Panc1 (cell line): ENCODE measurements at regions not wholly inside any gene's neighbourhood (a gene's known extent, or its start where the extent isn't known, plus 50 kb on each side); places are given as distances from the start of the nearest gene placed in this dataset.

Experiments used
- ATAC-seq: fragments of 200-7000 bp; cut with Tn5 transposase; 2 replicates; pipeline ENCODE4 v1.9.1; 2020; ENCODE audit warnings: mild to moderate bottlenecking, moderate library complexity
- BruUV-seq: library from RNA; stranded (reverse); fragments of 400-500 nt; replicated peaks from 2 replicates; lab custom pipeline; 2021; lab: Mats Ljungman, UMichigan
- CTCF ChIA-PET: fragments of 300-600 bp; sonication (Branson Sonifier 250); formaldehyde crosslinking; loops from one replicate; lab custom pipeline; 2022; ENCODE audit warnings: antibody characterized with exemption; lab: Charles Lee
- POLR2A ChIA-PET: fragments of 300-600 bp; sonication (Branson Sonifier 250); formaldehyde crosslinking; loops from one replicate; lab custom pipeline; 2022; ENCODE audit warnings: antibody characterized with exemption; lab: Charles Lee
- DNase-seq: peaks from one replicate; pipeline ENCODE4 v3.0.0-alpha.2; 2010; ENCODE audit warnings: low read depth, low spot score
- H3K27ac ChIP-seq: 2 replicates; pipeline ENCODE4 v1.5.1; 2011; ENCODE audit warnings: mild to moderate bottlenecking, low read length, inconsistent platforms
- H3K27me3 ChIP-seq: fragments of 200-500 bp; sonication (Bioruptor generic); 2 replicates; pipeline ENCODE4 v1.6.0; 2014; ENCODE audit warnings: low read length, inconsistent platforms; ENCODE audit not compliant: control insufficient read depth, insufficient read depth
- H3K36me3 ChIP-seq: fragments of 200-500 bp; sonication (Bioruptor generic); 2 replicates; pipeline ENCODE4 v1.5.1; 2014; ENCODE audit warnings: inconsistent platforms, mild to moderate bottlenecking, low read length, moderate library complexity; ENCODE audit not compliant: control insufficient read depth, insufficient read depth
- H3K4me1 ChIP-seq: 2 replicates; pipeline ENCODE4 v1.5.1; 2011; ENCODE audit warnings: inconsistent platforms, mild to moderate bottlenecking, low read length, moderate library complexity; ENCODE audit not compliant: control insufficient read depth, insufficient read depth
- H3K4me3 ChIP-seq, 2 experiments: 2 replicates each; pipeline ENCODE4 v1.5.1; 2011 to 2012; ENCODE audit warnings: low read depth in 2 of 2, low read length in 2 of 2, mild to moderate bottlenecking in 2 of 2, inconsistent platforms in 1 of 2, moderate library complexity in 1 of 2
- H3K9me3 ChIP-seq: fragments of 200-500 bp; sonication (Bioruptor generic); 2 replicates; pipeline ENCODE4 v1.5.1; 2014; ENCODE audit warnings: low read depth, mild to moderate bottlenecking, inconsistent platforms, low read length, moderate library complexity; ENCODE audit not compliant: control insufficient read depth, insufficient read depth
- CTCF ChIP-seq: fragments of 450-650 bp; IDR thresholded peaks from 2 replicates; pipeline ENCODE4 v1.5.1; 2017; ENCODE audit warnings: mild to moderate bottlenecking
- SIN3A ChIP-seq: IDR thresholded peaks from 2 replicates; pipeline ENCODE4 v1.6.1; 2012; ENCODE audit warnings: low read depth, mild to moderate bottlenecking, low read length, moderate library complexity, borderline replicate concordance; ENCODE audit not compliant: insufficient read depth
- TCF7L2 ChIP-seq: IDR thresholded peaks from 2 replicates; pipeline ENCODE4 v1.6.1; 2011; ENCODE audit warnings: mild to moderate bottlenecking, low read depth, low read length, inconsistent platforms
- in situ Hi-C: cut with HindIII; loops from 2 replicates; pipeline ENCODE4 v1.10.0; 2016; ENCODE audit warnings: low sequenced_read_pairs, low pct_unique_long_range_greater_than_20kb
- intact Hi-C: fragments of 100-400 bp; cut with micrococcal nuclease; formaldehyde crosslinking; loops from one replicate; pipeline ENCODE4 v1.10.0; 2022; ENCODE audit not compliant: unreplicated experiment
- TF ChIP-seq, protein P1 (sequence below), 2 experiments: IDR thresholded peaks; 2 replicates each; pipeline ENCODE4 v1.6.1; 2011 to 2012; ENCODE audit warnings: low read depth in 2 of 2, control low read depth in 1 of 2, low read length in 1 of 2, mild to moderate bottlenecking in 1 of 2, moderate library complexity in 1 of 2; ENCODE audit not compliant: insufficient read depth in 1 of 2

DNA sequence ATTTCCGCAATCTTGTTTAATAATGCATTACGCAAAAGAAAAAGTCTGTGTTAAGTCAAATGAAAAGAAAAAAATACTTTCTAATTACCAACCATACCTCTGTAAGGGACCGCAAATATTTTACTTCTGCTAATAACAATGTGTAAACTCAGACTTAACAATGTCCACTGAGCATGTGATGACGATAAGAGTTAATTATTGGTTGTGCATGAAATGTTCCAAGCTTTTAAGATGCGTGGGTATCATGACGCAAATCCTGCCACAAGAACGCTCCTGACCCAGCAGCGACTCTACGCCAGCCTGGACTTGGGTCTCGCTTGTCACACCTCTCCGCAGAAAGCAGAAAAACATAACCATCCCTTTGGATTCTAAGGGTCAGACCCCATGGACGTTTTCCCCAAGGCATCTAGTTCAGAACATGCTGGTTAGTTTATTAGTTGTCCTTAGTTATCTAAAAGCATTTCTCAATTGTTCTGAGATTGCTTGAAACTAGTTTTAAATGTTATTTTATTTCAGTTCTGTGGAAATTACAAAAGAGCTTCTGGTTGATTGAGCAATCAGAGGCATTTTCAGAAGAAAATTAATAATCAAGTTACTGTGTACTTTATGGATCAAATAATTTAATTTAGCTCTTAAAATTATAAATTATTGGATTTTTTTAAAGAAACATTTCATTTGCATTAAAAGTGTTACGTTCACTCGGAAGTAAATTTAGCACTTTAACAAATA, 779.9 kb upstream of the ARGLU1 start:
- CTCF ChIA-PET, result no interaction called here
- no peak for ATAC-seq
- no peak overlapping the region for H3K27ac ChIP-seq
- no peak for DNase-seq
- in situ Hi-C loops, result no loop called here
- TF ChIP-seq TCF7L2, result no peak
- TF ChIP-seq, protein P1, sequence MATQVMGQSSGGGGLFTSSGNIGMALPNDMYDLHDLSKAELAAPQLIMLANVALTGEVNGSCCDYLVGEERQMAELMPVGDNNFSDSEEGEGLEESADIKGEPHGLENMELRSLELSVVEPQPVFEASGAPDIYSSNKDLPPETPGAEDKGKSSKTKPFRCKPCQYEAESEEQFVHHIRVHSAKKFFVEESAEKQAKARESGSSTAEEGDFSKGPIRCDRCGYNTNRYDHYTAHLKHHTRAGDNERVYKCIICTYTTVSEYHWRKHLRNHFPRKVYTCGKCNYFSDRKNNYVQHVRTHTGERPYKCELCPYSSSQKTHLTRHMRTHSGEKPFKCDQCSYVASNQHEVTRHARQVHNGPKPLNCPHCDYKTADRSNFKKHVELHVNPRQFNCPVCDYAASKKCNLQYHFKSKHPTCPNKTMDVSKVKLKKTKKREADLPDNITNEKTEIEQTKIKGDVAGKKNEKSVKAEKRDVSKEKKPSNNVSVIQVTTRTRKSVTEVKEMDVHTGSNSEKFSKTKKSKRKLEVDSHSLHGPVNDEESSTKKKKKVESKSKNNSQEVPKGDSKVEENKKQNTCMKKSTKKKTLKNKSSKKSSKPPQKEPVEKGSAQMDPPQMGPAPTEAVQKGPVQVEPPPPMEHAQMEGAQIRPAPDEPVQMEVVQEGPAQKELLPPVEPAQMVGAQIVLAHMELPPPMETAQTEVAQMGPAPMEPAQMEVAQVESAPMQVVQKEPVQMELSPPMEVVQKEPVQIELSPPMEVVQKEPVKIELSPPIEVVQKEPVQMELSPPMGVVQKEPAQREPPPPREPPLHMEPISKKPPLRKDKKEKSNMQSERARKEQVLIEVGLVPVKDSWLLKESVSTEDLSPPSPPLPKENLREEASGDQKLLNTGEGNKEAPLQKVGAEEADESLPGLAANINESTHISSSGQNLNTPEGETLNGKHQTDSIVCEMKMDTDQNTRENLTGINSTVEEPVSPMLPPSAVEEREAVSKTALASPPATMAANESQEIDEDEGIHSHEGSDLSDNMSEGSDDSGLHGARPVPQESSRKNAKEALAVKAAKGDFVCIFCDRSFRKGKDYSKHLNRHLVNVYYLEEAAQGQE (IDR thresholded peaks at IDR 0.05; ENCODE audit: insufficient read depth in 1 of 2, low read depth in 2 of 2, low read length in 1 of 2), result no peak
- TF ChIP-seq CTCF, result no peak
- H3K27me3 ChIP-seq, result no peaks in the 10 kb centered on the region
- H3K36me3 ChIP-seq, result no peaks in the 10 kb centered on the region
- POLR2A ChIA-PET, result no interaction called here
- H3K4me3 ChIP-seq, result no peak overlapping the region
- BruUV-seq, result no TSS peak
- no peaks in the 10 kb centered on the region for H3K4me1 ChIP-seq
- intact Hi-C loops, result no loop called here
- H3K9me3 ChIP-seq, result no peaks in the 10 kb centered on the region

GRCh38 chr13:107342747-107343146, 774.8 kb upstream of the ARGLU1 start:
- no peak for TF ChIP-seq CTCF
- no peak for TF ChIP-seq SIN3A
- TF ChIP-seq, protein P1 (IDR thresholded peaks at IDR 0.05; ENCODE audit: insufficient read depth in 1 of 2, low read depth in 2 of 2, low read length in 1 of 2), result no peak
- CTCF ChIA-PET, result no interaction called here
- no peaks in the 10 kb centered on the region for H3K27me3 ChIP-seq
- no peaks in the 10 kb centered on the region for H3K9me3 ChIP-seq
- ATAC-seq (no peak), DNase-seq (no peak)
- H3K4me1 ChIP-seq, result no peaks in the 10 kb centered on the region
- H3K36me3 ChIP-seq, result no peaks in the 10 kb centered on the region
- H3K4me3 ChIP-seq, result no peak overlapping the region
- POLR2A ChIA-PET, result no interaction called here
- no TSS peak for BruUV-seq
- in situ Hi-C loops, result no loop called here
- no peak overlapping the region for H3K27ac ChIP-seq
- intact Hi-C loops, result no loop called here
